Hepatocyte (in vitro differentiated cells): ENCODE measurements at regions not wholly inside any gene's neighbourhood (a gene's known extent, or its start where the extent isn't known, plus 50 kb on each side); places are given as distances from the start of the nearest gene placed in this dataset.

Experiments
- EZH2 ChIP-seq: fragments of 200-600 bp; sonication (generic); IDR thresholded peaks from 2 replicates; pipeline ENCODE4 v1.6.1; 2016; ENCODE audit warnings: antibody characterized with exemption, mild to moderate bottlenecking, borderline replicate concordance
- EZH2phosphoT487 ChIP-seq: fragments of 200-600 bp; sonication (generic); IDR thresholded peaks from one replicate; pipeline ENCODE4 v1.6.1; 2018; ENCODE audit warnings: antibody characterized with exemption, mild to moderate bottlenecking, low read depth, moderate library complexity; ENCODE audit not compliant: unreplicated experiment, severe bottlenecking
- TF ChIP-seq, protein P1 (sequence below): fragments of 200-600 bp; sonication (generic); IDR thresholded peaks from 2 replicates; pipeline ENCODE4 v1.5.1; 2016; ENCODE audit warnings: antibody characterized with exemption, mild to moderate bottlenecking; ENCODE audit not compliant: poor library complexity

DNA sequence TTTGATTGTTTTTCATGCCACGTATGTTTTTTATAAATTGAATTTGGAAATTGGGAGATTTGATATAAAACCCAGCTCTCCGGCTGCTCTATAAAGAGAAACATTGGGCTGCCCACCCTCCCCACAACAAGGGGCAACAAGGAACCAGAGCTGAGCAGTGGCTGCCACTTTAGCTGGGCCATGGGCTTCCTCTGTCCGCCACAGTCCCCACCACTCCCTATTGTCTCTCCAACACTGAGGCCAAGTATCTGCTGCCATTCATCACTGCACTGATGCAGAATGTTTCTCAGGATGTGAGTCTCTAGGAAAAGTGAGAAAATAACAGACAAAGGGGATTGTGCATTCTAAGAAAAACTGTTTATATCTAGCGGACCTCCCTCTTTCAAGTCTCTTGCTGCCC lies 106.8 kb downstream of the LITAF start:
- TF ChIP-seq, protein P1, sequence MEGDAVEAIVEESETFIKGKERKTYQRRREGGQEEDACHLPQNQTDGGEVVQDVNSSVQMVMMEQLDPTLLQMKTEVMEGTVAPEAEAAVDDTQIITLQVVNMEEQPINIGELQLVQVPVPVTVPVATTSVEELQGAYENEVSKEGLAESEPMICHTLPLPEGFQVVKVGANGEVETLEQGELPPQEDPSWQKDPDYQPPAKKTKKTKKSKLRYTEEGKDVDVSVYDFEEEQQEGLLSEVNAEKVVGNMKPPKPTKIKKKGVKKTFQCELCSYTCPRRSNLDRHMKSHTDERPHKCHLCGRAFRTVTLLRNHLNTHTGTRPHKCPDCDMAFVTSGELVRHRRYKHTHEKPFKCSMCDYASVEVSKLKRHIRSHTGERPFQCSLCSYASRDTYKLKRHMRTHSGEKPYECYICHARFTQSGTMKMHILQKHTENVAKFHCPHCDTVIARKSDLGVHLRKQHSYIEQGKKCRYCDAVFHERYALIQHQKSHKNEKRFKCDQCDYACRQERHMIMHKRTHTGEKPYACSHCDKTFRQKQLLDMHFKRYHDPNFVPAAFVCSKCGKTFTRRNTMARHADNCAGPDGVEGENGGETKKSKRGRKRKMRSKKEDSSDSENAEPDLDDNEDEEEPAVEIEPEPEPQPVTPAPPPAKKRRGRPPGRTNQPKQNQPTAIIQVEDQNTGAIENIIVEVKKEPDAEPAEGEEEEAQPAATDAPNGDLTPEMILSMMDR = no peak
- no peak for TF ChIP-seq EZH2phosphoT487
- no peak for TF ChIP-seq EZH2
